ENCODE measurements at regions not wholly inside any gene's neighbourhood (a gene's known extent, or its start where the extent isn't known, plus 50 kb on each side); places are given as distances from the start of the nearest gene placed in this dataset.
"Not testable (repeated sequence)": the region's sequence is repeated elsewhere in the genome, so short reads cannot be mapped to it uniquely, and the experiment has no call there.

DNA sequence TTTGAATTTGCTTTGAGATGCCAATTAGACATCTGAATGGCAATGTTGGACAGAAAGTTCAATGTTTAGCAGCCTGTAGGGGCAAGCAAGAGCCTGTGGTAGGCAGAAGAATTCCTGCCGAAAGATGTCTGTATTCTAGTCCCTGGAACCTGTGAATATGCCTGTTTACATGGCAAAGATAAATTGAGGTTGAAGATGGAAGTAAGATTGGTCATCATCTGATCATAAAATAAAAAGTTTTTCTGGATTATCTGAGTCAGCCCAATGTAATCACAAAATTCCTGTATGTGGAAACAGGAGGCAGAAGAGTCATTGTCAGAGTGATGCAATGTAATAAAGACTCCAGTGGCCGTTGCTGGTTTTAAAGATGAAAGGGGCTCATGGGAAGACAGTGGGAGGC, 430.5 kb downstream of the MDFIC start:
- no peak for DNase-seq (ENCODE audit: low spot score)

GRCh38 chr7:115350764-115351163, 428.9 kb downstream of the MDFIC start:
- DNase-seq (ENCODE audit: low spot score), result no peak

GRCh38 chr7:115349635-115350034, 427.7 kb downstream of the MDFIC start:
- DNase-seq (ENCODE audit: low spot score), result no peak

- DNase-seq (ENCODE audit: low spot score), result no peak
Measured at GRCh38 chr7:115346685-115347084, 424.8 kb downstream of the MDFIC start.

DNA sequence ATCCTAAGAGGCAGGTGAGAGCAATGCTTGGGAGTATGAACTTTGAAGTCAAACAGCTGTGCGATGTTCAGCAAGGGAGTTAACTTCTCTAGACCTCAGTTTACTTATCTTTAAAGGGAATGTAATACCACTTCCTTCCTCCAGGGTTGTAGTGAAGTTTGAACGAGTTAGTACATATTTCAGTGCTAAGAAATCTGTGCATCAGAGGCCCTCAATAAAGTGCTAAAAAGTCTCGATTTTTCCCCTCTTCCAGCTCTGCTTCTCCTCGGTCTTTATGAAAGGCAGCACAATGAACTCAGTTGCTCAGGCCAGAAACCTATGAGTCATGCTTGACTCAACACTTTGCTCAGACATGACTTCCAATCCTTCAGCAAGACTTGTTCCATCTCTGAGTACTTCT, 418.9 kb downstream of the MDFIC start:
- DNase-seq (ENCODE audit: low spot score), result no peak

- DNase-seq (ENCODE audit: low spot score), result no peak
Measured at GRCh38 chr7:115338016-115338415, 416.1 kb downstream of the MDFIC start.

- DNase-seq (ENCODE audit: low spot score), result no peak
Measured at GRCh38 chr7:115332691-115333090, 410.8 kb downstream of the MDFIC start.

GRCh38 chr7:115329006-115329405, 407.1 kb downstream of the MDFIC start:
- DNase-seq (ENCODE audit: low spot score), result no peak

GRCh38 chr7:115328018-115328417, 406.1 kb downstream of the MDFIC start:
- no peak for DNase-seq (ENCODE audit: low spot score)

GRCh38 chr7:115327326-115327725, 405.4 kb downstream of the MDFIC start:
- DNase-seq (ENCODE audit: low spot score), result no peak

DNA sequence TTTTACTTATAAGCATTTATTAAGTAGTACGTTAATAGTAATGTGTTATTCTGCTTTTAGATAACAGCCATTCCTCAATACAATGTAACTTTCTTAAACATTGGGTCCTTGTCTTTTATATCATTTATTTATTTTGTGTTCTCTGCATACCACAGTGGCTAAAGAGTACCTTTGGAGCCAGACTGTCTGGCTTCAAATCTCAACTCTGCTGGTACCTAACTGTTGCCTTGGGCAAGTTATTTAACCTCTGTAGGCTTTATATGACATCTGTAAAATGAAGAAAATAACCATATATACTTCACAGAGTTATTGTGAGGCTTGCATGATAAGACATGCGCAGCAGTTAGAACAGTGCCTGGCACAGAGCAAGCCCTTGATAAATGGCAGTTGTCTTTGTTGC, 397.6 kb downstream of the MDFIC start:
- no peak for DNase-seq (ENCODE audit: low spot score)

- DNase-seq (ENCODE audit: low spot score), result not testable (repeated sequence)
Measured at GRCh38 chr7:115310316-115310715, 388.4 kb downstream of the MDFIC start.

DNA sequence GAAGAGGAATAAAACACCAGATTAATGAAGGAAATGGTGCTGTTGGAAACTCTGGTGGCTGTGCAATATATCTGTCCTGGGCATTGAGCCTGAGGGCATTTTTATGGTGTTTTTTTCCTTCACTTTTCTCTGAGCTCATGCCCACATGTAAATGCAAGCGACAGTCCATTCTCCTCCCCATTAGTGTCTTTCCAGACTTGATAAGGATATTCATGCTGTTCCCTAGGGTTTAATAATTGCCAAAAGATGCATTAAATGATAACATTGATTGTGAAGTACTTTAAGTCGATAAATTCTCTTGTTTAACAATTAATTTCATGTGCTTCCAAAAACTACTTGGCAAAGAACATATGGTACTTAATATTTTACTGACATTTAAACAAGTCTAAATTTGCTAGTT, 384.7 kb downstream of the MDFIC start:
- no peak for DNase-seq (ENCODE audit: low spot score)

GRCh38 chr7:115300231-115300870, 378.5 kb downstream of the MDFIC start:
- no peak for DNase-seq (ENCODE audit: low spot score)

DNA sequence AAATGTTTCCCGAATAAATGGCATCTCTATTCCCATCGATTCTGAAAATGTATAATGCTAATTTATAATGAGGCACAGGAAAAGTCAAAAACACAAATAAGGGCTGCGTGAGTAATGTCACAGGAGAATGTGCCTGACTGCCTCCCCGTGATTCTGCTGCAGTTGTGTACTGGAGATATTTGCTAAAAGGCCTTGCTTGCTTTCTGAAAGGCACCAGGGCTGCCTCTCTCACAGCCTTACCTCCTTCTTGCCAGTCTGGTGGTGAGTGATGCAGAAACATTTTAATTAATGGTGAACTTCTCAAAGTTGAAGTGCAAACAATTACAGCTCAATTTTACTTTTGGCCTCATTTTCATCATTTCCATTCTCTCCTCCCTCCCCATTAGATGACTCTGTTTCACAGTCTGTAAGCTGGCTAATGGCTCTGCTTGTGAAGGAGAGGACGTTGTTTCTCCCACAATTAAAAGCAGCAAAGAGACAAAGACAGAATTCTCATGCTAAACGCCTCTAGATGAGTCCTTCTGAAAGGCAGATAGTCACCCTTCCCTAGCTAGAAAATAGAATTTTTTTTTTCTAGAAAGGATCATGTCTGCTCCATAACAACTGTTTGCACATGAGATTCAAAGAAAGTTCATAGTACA, 377.6 kb downstream of the MDFIC start:
- no peak for DNase-seq (ENCODE audit: low spot score)

GRCh38 chr7:115297656-115298055, 375.8 kb downstream of the MDFIC start:
- no peak for DNase-seq (ENCODE audit: low spot score)

GRCh38 chr7:115293628-115294240, 371.8 kb downstream of the MDFIC start:
- no peak for DNase-seq (ENCODE audit: low spot score)

DNA sequence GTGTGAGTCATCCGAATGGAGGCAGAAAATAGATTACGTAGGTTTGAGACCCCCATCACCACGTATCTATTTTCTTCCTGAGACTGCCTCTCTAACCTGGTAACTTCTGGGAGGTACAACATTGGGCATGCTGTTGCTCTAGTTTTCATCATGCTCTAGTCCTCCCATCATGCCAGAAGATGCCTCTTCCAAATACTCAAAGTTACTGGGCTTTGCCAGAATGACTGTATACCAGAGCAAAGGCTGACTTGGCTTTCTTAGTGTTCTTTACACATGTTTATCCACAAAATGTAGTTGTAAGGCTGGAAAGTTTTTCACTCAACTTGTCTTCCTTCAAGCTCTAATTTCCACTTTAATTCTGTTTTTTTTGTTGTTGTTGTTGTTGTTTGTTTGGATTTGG, 370.5 kb downstream of the MDFIC start:
- no peak for DNase-seq (ENCODE audit: low spot score)

GRCh38 chr7:115289971-115290370, 368.1 kb downstream of the MDFIC start:
- no peak for DNase-seq (ENCODE audit: low spot score)

DNA sequence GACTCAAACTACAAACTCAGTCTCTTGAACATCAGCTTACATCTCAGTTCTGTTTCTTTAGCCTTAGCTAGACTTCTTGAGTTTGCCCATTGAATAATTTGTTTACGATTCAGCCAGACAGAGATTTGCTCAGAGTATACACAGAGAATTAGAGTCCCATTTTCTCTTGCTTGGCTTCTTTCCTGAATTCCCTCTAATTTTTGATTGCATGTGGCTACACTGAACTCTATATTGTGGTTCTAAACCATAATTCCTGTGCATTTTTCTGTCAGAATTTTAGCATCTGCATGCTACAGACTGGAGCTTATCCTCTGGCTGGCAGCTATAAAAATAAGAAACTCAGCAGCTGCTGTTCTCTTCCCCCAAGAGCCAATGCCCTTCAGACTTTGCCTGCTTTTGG, 354.9 kb downstream of the MDFIC start:
- no peak for DNase-seq (ENCODE audit: low spot score)

GRCh38 chr7:115273855-115274254, 352.0 kb downstream of the MDFIC start:
- not testable (repeated sequence) for DNase-seq (ENCODE audit: low spot score)

GRCh38 chr7:115273139-115273772, 351.4 kb downstream of the MDFIC start:
- no peak for DNase-seq (ENCODE audit: low spot score)
